ENCODE measurements at regions not wholly inside any gene's neighbourhood (a gene's known extent, or its start where the extent isn't known, plus 50 kb on each side); places are given as distances from the start of the nearest gene placed in this dataset.

- TF ChIP-seq, protein P1, sequence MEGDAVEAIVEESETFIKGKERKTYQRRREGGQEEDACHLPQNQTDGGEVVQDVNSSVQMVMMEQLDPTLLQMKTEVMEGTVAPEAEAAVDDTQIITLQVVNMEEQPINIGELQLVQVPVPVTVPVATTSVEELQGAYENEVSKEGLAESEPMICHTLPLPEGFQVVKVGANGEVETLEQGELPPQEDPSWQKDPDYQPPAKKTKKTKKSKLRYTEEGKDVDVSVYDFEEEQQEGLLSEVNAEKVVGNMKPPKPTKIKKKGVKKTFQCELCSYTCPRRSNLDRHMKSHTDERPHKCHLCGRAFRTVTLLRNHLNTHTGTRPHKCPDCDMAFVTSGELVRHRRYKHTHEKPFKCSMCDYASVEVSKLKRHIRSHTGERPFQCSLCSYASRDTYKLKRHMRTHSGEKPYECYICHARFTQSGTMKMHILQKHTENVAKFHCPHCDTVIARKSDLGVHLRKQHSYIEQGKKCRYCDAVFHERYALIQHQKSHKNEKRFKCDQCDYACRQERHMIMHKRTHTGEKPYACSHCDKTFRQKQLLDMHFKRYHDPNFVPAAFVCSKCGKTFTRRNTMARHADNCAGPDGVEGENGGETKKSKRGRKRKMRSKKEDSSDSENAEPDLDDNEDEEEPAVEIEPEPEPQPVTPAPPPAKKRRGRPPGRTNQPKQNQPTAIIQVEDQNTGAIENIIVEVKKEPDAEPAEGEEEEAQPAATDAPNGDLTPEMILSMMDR (optimal IDR thresholded peaks at IDR 0.05 in 1 of 3, IDR thresholded peaks at IDR 0.05 in 1 of 3, conservative IDR thresholded peaks at IDR 0.05 in 1 of 3; ENCODE audit: extremely low read depth in 1 of 3, insufficient read depth in 2 of 3, low read length in 3 of 3), result no peak
- no peak for TF ChIP-seq EZH2 (IDR thresholded peaks at IDR 0.05; ENCODE audit: low read length)
Measured at GRCh38 chr10:60605476-60605875, 172.8 kb upstream of the CDK1 start.
